ENCODE measurements at regions not wholly inside any gene's neighbourhood (a gene's known extent, or its start where the extent isn't known, plus 50 kb on each side); places are given as distances from the start of the nearest gene placed in this dataset.

DNA sequence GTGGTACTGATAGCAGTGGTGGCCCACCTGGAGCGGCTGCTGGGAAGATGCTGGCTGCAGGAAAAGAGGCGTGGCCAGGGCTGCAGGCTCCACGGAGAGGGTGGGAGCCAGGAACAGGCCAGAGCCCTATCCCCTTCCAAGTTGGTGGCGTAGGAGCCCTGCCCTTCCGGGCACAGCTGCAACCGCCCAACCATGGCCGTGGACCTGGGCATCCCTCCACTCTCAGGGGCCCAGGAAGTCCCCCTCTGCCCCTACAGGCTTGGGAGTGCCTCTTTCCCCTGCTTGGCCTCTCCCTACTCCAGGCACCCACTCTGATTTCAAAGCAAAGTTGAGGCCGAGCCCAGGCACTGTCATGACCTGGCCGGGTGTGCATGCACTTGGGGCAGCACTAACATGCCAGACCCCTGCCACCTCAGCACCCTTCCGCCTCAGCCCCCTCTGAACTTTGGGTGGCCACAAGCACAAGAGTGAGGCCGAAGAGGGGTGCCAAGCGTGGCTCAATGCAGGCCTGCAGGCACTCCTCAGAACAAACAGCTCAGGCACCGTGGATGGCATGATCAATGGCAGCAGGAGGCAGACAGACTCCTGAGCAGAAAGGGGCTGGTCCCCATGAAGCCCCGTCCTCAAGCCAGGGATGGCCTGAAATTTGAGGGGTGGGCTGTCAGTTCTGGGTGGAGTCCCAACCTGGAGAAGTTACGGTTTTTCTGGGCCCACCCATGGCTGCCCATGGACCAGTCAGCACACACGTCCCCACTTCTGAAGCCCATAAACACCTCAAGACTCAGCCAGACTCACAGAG is 164.9 kb upstream of the PRNP start:
- TF ChIP-seq, protein P1, sequence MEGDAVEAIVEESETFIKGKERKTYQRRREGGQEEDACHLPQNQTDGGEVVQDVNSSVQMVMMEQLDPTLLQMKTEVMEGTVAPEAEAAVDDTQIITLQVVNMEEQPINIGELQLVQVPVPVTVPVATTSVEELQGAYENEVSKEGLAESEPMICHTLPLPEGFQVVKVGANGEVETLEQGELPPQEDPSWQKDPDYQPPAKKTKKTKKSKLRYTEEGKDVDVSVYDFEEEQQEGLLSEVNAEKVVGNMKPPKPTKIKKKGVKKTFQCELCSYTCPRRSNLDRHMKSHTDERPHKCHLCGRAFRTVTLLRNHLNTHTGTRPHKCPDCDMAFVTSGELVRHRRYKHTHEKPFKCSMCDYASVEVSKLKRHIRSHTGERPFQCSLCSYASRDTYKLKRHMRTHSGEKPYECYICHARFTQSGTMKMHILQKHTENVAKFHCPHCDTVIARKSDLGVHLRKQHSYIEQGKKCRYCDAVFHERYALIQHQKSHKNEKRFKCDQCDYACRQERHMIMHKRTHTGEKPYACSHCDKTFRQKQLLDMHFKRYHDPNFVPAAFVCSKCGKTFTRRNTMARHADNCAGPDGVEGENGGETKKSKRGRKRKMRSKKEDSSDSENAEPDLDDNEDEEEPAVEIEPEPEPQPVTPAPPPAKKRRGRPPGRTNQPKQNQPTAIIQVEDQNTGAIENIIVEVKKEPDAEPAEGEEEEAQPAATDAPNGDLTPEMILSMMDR (IDR thresholded peaks at IDR 0.05 in 8 of 11, conservative IDR thresholded peaks at IDR 0.05 in 3 of 11) = no peak
- TF ChIP-seq POLR2A (IDR thresholded peaks at IDR 0.05) = no peak
